ENCODE measurements at regions not wholly inside any gene's neighbourhood (a gene's known extent, or its start where the extent isn't known, plus 50 kb on each side); places are given as distances from the start of the nearest gene placed in this dataset.
A peak's percentile ranks its signal among the peaks of the same experiment; 100 is the strongest.
"Not testable (repeated sequence)": the region's sequence is repeated elsewhere in the genome, so short reads cannot be mapped to it uniquely, and the experiment has no call there.

- no peak overlapping the region for H3K4me3 Mint-ChIP-seq
These were observed 1005.5 kb downstream of the VRK1 start for GRCh38 chr14:97802430-97803373.

GRCh38 chr14:97804056-97804455 lies 1006.9 kb downstream of the VRK1 start:
- no peaks in the 10 kb centered on the region for H3K4me1 Mint-ChIP-seq
- H3K9me3 Mint-ChIP-seq, result peaks cover 6% of the 10 kb centered on the region
- DNase-seq, result peak; percentile 47
- H3K36me3 Mint-ChIP-seq (ENCODE audit: low read depth), result no peaks in the 10 kb centered on the region
- H3K27me3 Mint-ChIP-seq, result no peaks in the 10 kb centered on the region
- intact Hi-C loops (cut with micrococcal nuclease), result no loop called here
- no peak overlapping the region for H3K4me3 Mint-ChIP-seq
- no peak overlapping the region for H3K27ac Mint-ChIP-seq

More at GRCh38 chr14:97802430-97803373, 1005.5 kb downstream of the VRK1 start:
- H3K27me3 Mint-ChIP-seq, result no peaks in the 10 kb centered on the region
- no peak overlapping the region for H3K27ac Mint-ChIP-seq
- DNase-seq, result no peak
- H3K9me3 Mint-ChIP-seq, result peaks cover 6% of the 10 kb centered on the region
- intact Hi-C loops (cut with micrococcal nuclease), result no loop called here
- H3K36me3 Mint-ChIP-seq (ENCODE audit: low read depth), result no peaks in the 10 kb centered on the region
- peaks cover 3% of the 10 kb centered on the region for H3K4me1 Mint-ChIP-seq

- H3K4me3 Mint-ChIP-seq, result no peak overlapping the region
- H3K27ac Mint-ChIP-seq, result no peak overlapping the region
- intact Hi-C loops (cut with micrococcal nuclease), result no loop called here
- no peaks in the 10 kb centered on the region for H3K4me1 Mint-ChIP-seq
- no peaks in the 10 kb centered on the region for H3K36me3 Mint-ChIP-seq (ENCODE audit: low read depth)
- DNase-seq, result no peak
- H3K9me3 Mint-ChIP-seq, result peaks cover 11% of the 10 kb centered on the region
- H3K27me3 Mint-ChIP-seq, result no peaks in the 10 kb centered on the region
These were observed 1009.7 kb downstream of the VRK1 start for GRCh38 chr14:97806891-97807290.

- H3K4me1 Mint-ChIP-seq; H3K27ac Mint-ChIP-seq; H3K4me3 Mint-ChIP-seq; DNase-seq; H3K27me3 Mint-ChIP-seq; H3K36me3 Mint-ChIP-seq (ENCODE audit: low read depth); intact Hi-C loops (cut with micrococcal nuclease): not testable (repeated sequence)
- peaks cover 11% of the 10 kb centered on the region for H3K9me3 Mint-ChIP-seq
These were observed 1011.4 kb downstream of the VRK1 start for GRCh38 chr14:97808541-97808940.

DNA sequence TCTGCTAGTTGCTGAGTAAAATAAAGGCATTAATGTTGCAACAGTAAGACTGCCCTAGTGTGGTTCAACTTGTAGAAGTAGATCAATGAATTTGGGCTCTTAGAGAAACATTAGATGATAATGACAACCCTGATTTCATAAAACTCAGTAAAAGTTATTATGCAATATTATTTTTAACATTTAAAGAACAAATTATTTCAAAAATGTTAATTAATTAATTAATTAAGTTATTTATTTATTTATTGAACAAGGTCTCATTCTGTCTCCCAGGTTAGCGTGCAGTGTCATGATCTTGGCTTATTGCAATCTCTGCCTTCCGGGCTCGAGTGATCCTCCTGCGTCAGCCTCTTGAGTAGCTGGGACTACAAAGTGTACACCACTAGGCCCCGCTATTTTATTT lies 1016.4 kb downstream of the VRK1 start:
- DNase-seq, result no peak
- H3K27ac Mint-ChIP-seq, result no peak overlapping the region
- peaks cover 5% of the 10 kb centered on the region for H3K9me3 Mint-ChIP-seq
- intact Hi-C loops (cut with micrococcal nuclease), result no loop called here
- no peaks in the 10 kb centered on the region for H3K36me3 Mint-ChIP-seq (ENCODE audit: low read depth)
- no peak overlapping the region for H3K4me3 Mint-ChIP-seq
- no peaks in the 10 kb centered on the region for H3K27me3 Mint-ChIP-seq
- H3K4me1 Mint-ChIP-seq, result no peaks in the 10 kb centered on the region

DNA sequence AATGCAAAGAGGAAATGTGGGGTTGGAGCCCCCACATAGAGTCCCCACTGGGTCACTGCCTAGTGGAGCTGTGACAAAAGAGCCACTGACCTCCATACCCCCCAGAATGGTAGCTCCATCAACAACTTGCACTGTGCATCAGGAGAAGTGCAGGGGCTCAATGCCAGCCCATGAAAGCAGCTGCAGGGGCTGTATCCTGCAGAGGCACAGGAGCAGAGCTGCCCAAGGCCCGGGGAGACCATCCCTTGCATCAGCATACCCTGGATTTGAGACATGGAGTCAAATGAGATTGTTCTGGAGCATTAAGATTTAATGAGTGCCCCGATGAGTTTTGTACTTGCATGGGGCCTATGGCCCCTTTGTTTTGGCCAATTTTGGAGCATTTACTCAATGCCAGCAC lies 1023.6 kb downstream of the VRK1 start:
- Mint-ChIP-seq H3K27ac (no peak overlapping the region), H3K27me3 (peaks cover 3% of the 10 kb centered on the region), H3K9me3 (peaks cover 11% of the 10 kb centered on the region), H3K36me3 (ENCODE audit: low read depth) (peaks cover 2% of the 10 kb centered on the region), H3K4me3 (no peak overlapping the region), H3K4me1 (no peaks in the 10 kb centered on the region)
- intact Hi-C loops (cut with micrococcal nuclease), result no loop called here
- DNase-seq, result no peak

- no peaks in the 10 kb centered on the region for H3K4me1 Mint-ChIP-seq
- H3K9me3 Mint-ChIP-seq, result peaks cover 11% of the 10 kb centered on the region
- no peak overlapping the region for H3K4me3 Mint-ChIP-seq
- H3K27me3 Mint-ChIP-seq, result peaks cover 5% of the 10 kb centered on the region
- intact Hi-C loops (cut with micrococcal nuclease), result no loop called here
- peak; percentile 50 for DNase-seq
- peaks cover 2% of the 10 kb centered on the region for H3K36me3 Mint-ChIP-seq (ENCODE audit: low read depth)
- H3K27ac Mint-ChIP-seq, result no peak overlapping the region
These were observed 1027.0 kb downstream of the VRK1 start for GRCh38 chr14:97824218-97824617.

DNA sequence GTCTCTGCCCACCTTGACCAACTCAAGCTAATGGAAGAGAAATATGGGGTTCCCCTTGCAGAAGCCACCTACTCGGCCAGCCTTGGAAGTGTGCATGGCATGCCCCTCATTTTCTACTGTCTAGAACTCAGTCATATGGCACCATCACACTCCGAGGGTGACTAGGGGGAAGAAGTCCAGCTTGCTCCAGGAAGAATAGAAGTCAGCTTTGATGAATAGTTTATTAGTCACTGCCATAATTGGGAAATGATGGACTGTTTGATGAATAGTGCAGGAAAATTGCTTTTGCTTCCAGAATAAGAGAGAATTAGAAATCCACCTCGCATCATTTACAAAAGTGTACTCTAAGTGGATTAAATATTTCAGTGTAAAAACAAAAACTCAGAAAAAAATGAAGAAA lies 1030.6 kb downstream of the VRK1 start:
- peaks cover 2% of the 10 kb centered on the region for H3K36me3 Mint-ChIP-seq (ENCODE audit: low read depth)
- H3K27me3 Mint-ChIP-seq, result peaks cover 5% of the 10 kb centered on the region
- no peaks in the 10 kb centered on the region for H3K4me1 Mint-ChIP-seq
- no peak overlapping the region for H3K27ac Mint-ChIP-seq
- H3K4me3 Mint-ChIP-seq, result no peak overlapping the region
- intact Hi-C loops (cut with micrococcal nuclease), result no loop called here
- DNase-seq, result no peak
- peaks cover 11% of the 10 kb centered on the region for H3K9me3 Mint-ChIP-seq

- Mint-ChIP-seq H3K36me3 (ENCODE audit: low read depth) (no peaks in the 10 kb centered on the region), H3K4me3 (no peak overlapping the region), H3K4me1 (no peaks in the 10 kb centered on the region), H3K27ac (no peak overlapping the region), H3K27me3 (peaks cover under 1% of the 10 kb centered on the region), H3K9me3 (no peaks in the 10 kb centered on the region)
- DNase-seq, result no peak
- intact Hi-C loops (cut with micrococcal nuclease), result no loop called here
These were observed 1035.6 kb downstream of the VRK1 start for GRCh38 chr14:97832776-97833175.

GRCh38 chr14:97838986-97839385 lies 1041.8 kb downstream of the VRK1 start:
- intact Hi-C loops (cut with micrococcal nuclease), result no loop called here
- DNase-seq, result no peak
- H3K4me3 Mint-ChIP-seq, result no peak overlapping the region
- H3K9me3 Mint-ChIP-seq, result no peaks in the 10 kb centered on the region
- peaks cover 3% of the 10 kb centered on the region for H3K4me1 Mint-ChIP-seq
- H3K36me3 Mint-ChIP-seq (ENCODE audit: low read depth), result no peaks in the 10 kb centered on the region
- no peak overlapping the region for H3K27ac Mint-ChIP-seq
- peaks cover 4% of the 10 kb centered on the region for H3K27me3 Mint-ChIP-seq

- DNase-seq, result no peak
- H3K4me3 Mint-ChIP-seq, result no peak overlapping the region
- H3K36me3 Mint-ChIP-seq (ENCODE audit: low read depth), result no peaks in the 10 kb centered on the region
- H3K27me3 Mint-ChIP-seq, result peaks cover 4% of the 10 kb centered on the region
- intact Hi-C loops (cut with micrococcal nuclease), result no loop called here
- H3K4me1 Mint-ChIP-seq, result peaks cover 3% of the 10 kb centered on the region
- H3K27ac Mint-ChIP-seq, result no peak overlapping the region
- no peaks in the 10 kb centered on the region for H3K9me3 Mint-ChIP-seq
These were observed 1043.0 kb downstream of the VRK1 start for GRCh38 chr14:97840159-97840558.

DNA sequence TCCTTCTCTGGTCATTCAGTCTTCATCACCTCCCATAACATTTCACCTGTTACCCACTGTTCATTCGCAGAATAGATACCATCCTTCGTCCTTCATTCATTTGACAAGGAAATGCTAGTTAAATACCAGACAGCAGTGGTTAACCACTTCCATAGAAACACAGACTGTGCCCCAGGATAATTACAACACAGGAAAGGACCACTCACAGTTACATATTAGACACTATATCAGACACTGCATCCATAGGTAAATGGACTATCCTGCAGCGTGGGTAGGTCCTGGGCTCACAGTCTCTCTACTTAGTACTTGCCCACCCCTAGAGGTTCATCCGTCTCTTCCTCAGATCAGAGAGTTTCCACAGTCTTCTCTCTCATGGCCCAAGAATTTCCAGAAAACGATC lies 1044.6 kb downstream of the VRK1 start:
- Mint-ChIP-seq H3K4me3 (no peak overlapping the region), H3K27me3 (peaks cover 4% of the 10 kb centered on the region), H3K36me3 (ENCODE audit: low read depth) (no peaks in the 10 kb centered on the region), H3K4me1 (peaks cover 3% of the 10 kb centered on the region), H3K9me3 (no peaks in the 10 kb centered on the region), H3K27ac (no peak overlapping the region)
- DNase-seq, result no peak
- intact Hi-C loops (cut with micrococcal nuclease), result no loop called here

- Mint-ChIP-seq H3K4me3 (no peak overlapping the region), H3K4me1 (peaks cover 3% of the 10 kb centered on the region), H3K36me3 (ENCODE audit: low read depth) (no peaks in the 10 kb centered on the region)
These were observed 1045.9 kb downstream of the VRK1 start for GRCh38 chr14:97843066-97843465.

GRCh38 chr14:97844042-97844441 lies 1046.9 kb downstream of the VRK1 start:
- no peak for DNase-seq
- H3K27ac Mint-ChIP-seq, result no peak overlapping the region

More at GRCh38 chr14:97843066-97843465, 1045.9 kb downstream of the VRK1 start:
- Mint-ChIP-seq H3K27me3 (peaks cover 4% of the 10 kb centered on the region), H3K27ac (no peak overlapping the region), H3K9me3 (no peaks in the 10 kb centered on the region)
- no peak for DNase-seq
- intact Hi-C loops (cut with micrococcal nuclease), result no loop called here

More at GRCh38 chr14:97844042-97844441, 1046.9 kb downstream of the VRK1 start:
- no peak overlapping the region for H3K4me3 Mint-ChIP-seq
- H3K27me3 Mint-ChIP-seq, result peaks cover 4% of the 10 kb centered on the region
- no peaks in the 10 kb centered on the region for H3K9me3 Mint-ChIP-seq
- intact Hi-C loops (cut with micrococcal nuclease), result no loop called here
- H3K4me1 Mint-ChIP-seq, result peaks cover 3% of the 10 kb centered on the region
- H3K36me3 Mint-ChIP-seq (ENCODE audit: low read depth), result no peaks in the 10 kb centered on the region

Measured in activated CD4-positive, alpha-beta T cell treated with anti-CD3 and anti-CD28 coated beads, Interleukin-2, amount 10 ng/mL, durations not matched to agents 24 days and 14 days (primary cell).